ENCODE measurements at regions not wholly inside any gene's neighbourhood (a gene's known extent, or its start where the extent isn't known, plus 50 kb on each side); places are given as distances from the start of the nearest gene placed in this dataset.
A peak's percentile ranks its signal among the peaks of the same experiment; 100 is the strongest.

GRCh38 chr6:134712311-134712710 lies 237.6 kb downstream of the ALDH8A1 start:
- no peaks in the 10 kb centered on the region for H3K36me3 ChIP-seq (ENCODE audit: low read depth)
- TF ChIP-seq CTCF (conservative IDR thresholded peaks at IDR 0.05) (no peak), EZH2 (IDR thresholded peaks at IDR 0.05; ENCODE audit: low read depth) (no peak)
- intact Hi-C loops (cut with micrococcal nuclease; ENCODE audit: unreplicated experiment), result no loop called here
- peaks cover 8% of the 10 kb centered on the region; the same call in 1 of the 2 replicates for H3F3A ChIP-seq (ENCODE audit: insufficient read depth, low read depth)
- ChIA-PET CTCF (no interaction called here), POLR2A (ENCODE audit: unreplicated experiment) (interaction anchor here (0.5 to 0.6 kb wide), 2 partner anchors 17 to 237 kb away, joined by 5 to 9 read pairs; no protein-coding TSS in a partner anchor)
- H3K9me2 ChIP-seq (ENCODE audit: insufficient read depth), result no peaks in the 10 kb centered on the region
- no peak overlapping the region for H3K27ac ChIP-seq
- H3K4me3 ChIP-seq, result no peak overlapping the region
- H3K4me2 ChIP-seq, result no peak overlapping the region
- DNase-seq, result no peak
- no peaks in the 10 kb centered on the region for H4K20me1 ChIP-seq (ENCODE audit: insufficient read depth)
- no peak overlapping the region for H2AFZ ChIP-seq
- H3K27me3 ChIP-seq (ENCODE audit: insufficient read depth, low read depth), result no peaks in the 10 kb centered on the region
- 0 out of 2 replicates have a peak, but pooled peaks cover 11% of the 10 kb centered on the region for H3K4me1 ChIP-seq (replicated peaks; ENCODE audit: insufficient read depth)
- peaks cover 5% of the 10 kb centered on the region; the same call in 1 of the 2 replicates for H3K9me3 ChIP-seq (ENCODE audit: insufficient read depth, low read depth)
- no peaks in the 10 kb centered on the region for H3K79me2 ChIP-seq (ENCODE audit: low read depth)
- no TSS peak for BruUV-seq (replicated peaks)

GRCh38 chr6:134708079-134708478 lies 241.8 kb downstream of the ALDH8A1 start:
- H2AFZ ChIP-seq, result no peak overlapping the region
- no peak for DNase-seq
- no peaks in the 10 kb centered on the region for H4K20me1 ChIP-seq (ENCODE audit: insufficient read depth)
- H3K27me3 ChIP-seq (ENCODE audit: insufficient read depth, low read depth), result no peaks in the 10 kb centered on the region
- POLR2A ChIA-PET (ENCODE audit: unreplicated experiment), result no interaction called here
- H3K27ac ChIP-seq, result no peak overlapping the region
- H3K4me2 ChIP-seq, result no peak overlapping the region
- H3K36me3 ChIP-seq (ENCODE audit: low read depth), result no peaks in the 10 kb centered on the region
- 0 out of 2 replicates have a peak, but pooled peaks cover 8% of the 10 kb centered on the region for H3K4me1 ChIP-seq (replicated peaks; ENCODE audit: insufficient read depth)
- no peak for TF ChIP-seq CTCF (conservative IDR thresholded peaks at IDR 0.05)
- TF ChIP-seq EZH2 (IDR thresholded peaks at IDR 0.05; ENCODE audit: low read depth), result no peak
- BruUV-seq (replicated peaks), result no TSS peak
- H3K9me3 ChIP-seq (ENCODE audit: insufficient read depth, low read depth), result no peaks in the 10 kb centered on the region
- intact Hi-C loops (cut with micrococcal nuclease; ENCODE audit: unreplicated experiment), result no loop called here
- CTCF ChIA-PET, result no interaction called here
- H3F3A ChIP-seq (ENCODE audit: insufficient read depth, low read depth), result peaks cover 5% of the 10 kb centered on the region; the same call in 1 of the 2 replicates
- no peak overlapping the region for H3K4me3 ChIP-seq
- no peaks in the 10 kb centered on the region for H3K79me2 ChIP-seq (ENCODE audit: low read depth)
- H3K9me2 ChIP-seq (ENCODE audit: insufficient read depth), result no peaks in the 10 kb centered on the region

GRCh38 chr6:134707342-134708031 lies 242.4 kb downstream of the ALDH8A1 start:
- no peak overlapping the region for H3K27ac ChIP-seq
- no peak for TF ChIP-seq EZH2 (IDR thresholded peaks at IDR 0.05; ENCODE audit: low read depth)
- TF ChIP-seq CTCF (conservative IDR thresholded peaks at IDR 0.05), result no peak
- H3K36me3 ChIP-seq (ENCODE audit: low read depth), result no peaks in the 10 kb centered on the region
- 0 out of 2 replicates have a peak, but pooled peaks cover 8% of the 10 kb centered on the region for H3K4me1 ChIP-seq (replicated peaks; ENCODE audit: insufficient read depth)
- ChIA-PET POLR2A (ENCODE audit: unreplicated experiment) (no interaction called here), CTCF (no interaction called here)
- intact Hi-C loops (cut with micrococcal nuclease; ENCODE audit: unreplicated experiment), result no loop called here
- H3K9me3 ChIP-seq (ENCODE audit: insufficient read depth, low read depth), result no peaks in the 10 kb centered on the region
- 0 out of 2 replicates have a peak overlapping the region, but pooled peaks have one; percentile 0 for H3K4me2 ChIP-seq
- no peak overlapping the region for H3K4me3 ChIP-seq
- BruUV-seq (replicated peaks), result no TSS peak
- H3K9me2 ChIP-seq (ENCODE audit: insufficient read depth), result no peaks in the 10 kb centered on the region
- peak; percentile 9 to 74 for DNase-seq
- peaks cover 5% of the 10 kb centered on the region; the same call in 1 of the 2 replicates for H3F3A ChIP-seq (ENCODE audit: insufficient read depth, low read depth)
- H3K27me3 ChIP-seq (ENCODE audit: insufficient read depth, low read depth), result no peaks in the 10 kb centered on the region
- no peak overlapping the region for H2AFZ ChIP-seq
- no peaks in the 10 kb centered on the region for H3K79me2 ChIP-seq (ENCODE audit: low read depth)
- no peaks in the 10 kb centered on the region for H4K20me1 ChIP-seq (ENCODE audit: insufficient read depth)
